ENCODE measurements at regions not wholly inside any gene's neighbourhood (a gene's known extent, or its start where the extent isn't known, plus 50 kb on each side); places are given as distances from the start of the nearest gene placed in this dataset.

GRCh38 chr3:180409883-180410282 lies 192.1 kb upstream of the TTC14 start:
- no peak for DNase-seq
- Mint-ChIP-seq H3K4me1 (ENCODE audit: low read depth) (no peaks in the 10 kb centered on the region), H3K4me3 (no peak overlapping the region), H3K27ac (no peak overlapping the region), H3K9me3 (no peaks in the 10 kb centered on the region), H3K27me3 (no peaks in the 10 kb centered on the region), H3K36me3 (ENCODE audit: low read depth) (no peaks in the 10 kb centered on the region)
- CTCF ChIA-PET = no interaction called here
- POLR2A ChIA-PET = no interaction called here
- intact Hi-C loops (cut with micrococcal nuclease) = no loop called here
- no peak for TF ChIP-seq CTCF (IDR thresholded peaks at IDR 0.05)
- no peak for ATAC-seq

- ATAC-seq (no peak), DNase-seq (no peak)
- TF ChIP-seq CTCF (IDR thresholded peaks at IDR 0.05) = no peak
- H3K27ac Mint-ChIP-seq = no peak overlapping the region
- ChIA-PET CTCF (no interaction called here), POLR2A (no interaction called here)
- H3K4me1 Mint-ChIP-seq (ENCODE audit: low read depth) = no peaks in the 10 kb centered on the region
- intact Hi-C loops (cut with micrococcal nuclease) = no loop called here
- no peaks in the 10 kb centered on the region for H3K9me3 Mint-ChIP-seq
- no peaks in the 10 kb centered on the region for H3K27me3 Mint-ChIP-seq
- no peaks in the 10 kb centered on the region for H3K36me3 Mint-ChIP-seq (ENCODE audit: low read depth)
- H3K4me3 Mint-ChIP-seq = no peak overlapping the region
Observed at GRCh38 chr3:180414157-180414556, 187.8 kb upstream of the TTC14 start.

GRCh38 chr3:180416111-180416594 lies 185.8 kb upstream of the TTC14 start:
- no peak overlapping the region for H3K4me3 Mint-ChIP-seq
- ATAC-seq (no peak), DNase-seq (no peak)
- no peaks in the 10 kb centered on the region for H3K36me3 Mint-ChIP-seq (ENCODE audit: low read depth)
- no peak overlapping the region for H3K27ac Mint-ChIP-seq
- ChIA-PET CTCF (no interaction called here), POLR2A (no interaction called here)
- H3K9me3 Mint-ChIP-seq = peaks cover under 1% of the 10 kb centered on the region
- no peaks in the 10 kb centered on the region for H3K27me3 Mint-ChIP-seq
- H3K4me1 Mint-ChIP-seq (ENCODE audit: low read depth) = no peaks in the 10 kb centered on the region
- TF ChIP-seq CTCF (IDR thresholded peaks at IDR 0.05) = no peak
- intact Hi-C loops (cut with micrococcal nuclease) = no loop called here

- no peaks in the 10 kb centered on the region for H3K27me3 Mint-ChIP-seq
- DNase-seq (no peak), ATAC-seq (no peak)
- ChIA-PET CTCF (no interaction called here), POLR2A (no interaction called here)
- intact Hi-C loops (cut with micrococcal nuclease) = no loop called here
- no peaks in the 10 kb centered on the region for H3K36me3 Mint-ChIP-seq (ENCODE audit: low read depth)
- H3K4me3 Mint-ChIP-seq = no peak overlapping the region
- TF ChIP-seq CTCF (IDR thresholded peaks at IDR 0.05) = no peak
- H3K4me1 Mint-ChIP-seq (ENCODE audit: low read depth) = no peaks in the 10 kb centered on the region
- H3K27ac Mint-ChIP-seq = no peak overlapping the region
- H3K9me3 Mint-ChIP-seq = peaks cover 2% of the 10 kb centered on the region
Observed at GRCh38 chr3:180417241-180417640, 184.7 kb upstream of the TTC14 start.

GRCh38 chr3:180420016-180420415 lies 181.9 kb upstream of the TTC14 start:
- Mint-ChIP-seq H3K27ac (no peak overlapping the region), H3K4me3 (no peak overlapping the region), H3K36me3 (ENCODE audit: low read depth) (no peaks in the 10 kb centered on the region), H3K9me3 (peaks cover 5% of the 10 kb centered on the region), H3K4me1 (ENCODE audit: low read depth) (no peaks in the 10 kb centered on the region), H3K27me3 (no peaks in the 10 kb centered on the region)
- ChIA-PET CTCF (no interaction called here), POLR2A (no interaction called here)
- ATAC-seq = no peak
- intact Hi-C loops (cut with micrococcal nuclease) = no loop called here
- DNase-seq = no peak
- no peak for TF ChIP-seq CTCF (IDR thresholded peaks at IDR 0.05)
